Right lung (tissue), 2 donors: ENCODE measurements at regions not wholly inside any gene's neighbourhood (a gene's known extent, or its start where the extent isn't known, plus 50 kb on each side); places are given as distances from the start of the nearest gene placed in this dataset.

Experiments used
- DNase-seq, 2 donors: peaks; one replicate each; pipeline ENCODE4 v3.0.0-alpha.2; 2013

- DNase-seq, result no peak
These were observed 51.2 kb upstream of the ABCC4 start for GRCh38 chr13:95352486-95352885.

- DNase-seq, result no peak
These were observed 52.9 kb upstream of the ABCC4 start for GRCh38 chr13:95354156-95354555.

GRCh38 chr13:95354680-95355487, 53.6 kb upstream of the ABCC4 start:
- DNase-seq, result peak in 1 of 2 donors; percentile 10

GRCh38 chr13:95355494-95355893, 54.2 kb upstream of the ABCC4 start:
- no peak for DNase-seq

GRCh38 chr13:95356916-95357315, 55.7 kb upstream of the ABCC4 start:
- no peak for DNase-seq

GRCh38 chr13:95357875-95358274, 56.6 kb upstream of the ABCC4 start:
- DNase-seq, result no peak

- no peak for DNase-seq
These were observed 58.8 kb upstream of the ABCC4 start for GRCh38 chr13:95360052-95360451.

- no peak for DNase-seq
These were observed 59.3 kb upstream of the ABCC4 start for GRCh38 chr13:95360464-95361097.

GRCh38 chr13:95361686-95362085, 60.4 kb upstream of the ABCC4 start:
- no peak for DNase-seq

GRCh38 chr13:95362666-95363065, 61.4 kb upstream of the ABCC4 start:
- no peak for DNase-seq

GRCh38 chr13:95367309-95367843, 66.1 kb upstream of the ABCC4 start:
- no peak for DNase-seq

GRCh38 chr13:95368998-95369397, 67.7 kb upstream of the ABCC4 start:
- no peak for DNase-seq

- DNase-seq, result no peak
These were observed 74.5 kb upstream of the ABCC4 start for GRCh38 chr13:95375706-95376105.

- no peak for DNase-seq
These were observed 77.4 kb upstream of the ABCC4 start for GRCh38 chr13:95378603-95379002.

- DNase-seq, result peak; percentile 70 to 80
These were observed 79.4 kb upstream of the ABCC4 start for GRCh38 chr13:95380468-95381211.

GRCh38 chr13:95381212-95381527, 79.9 kb upstream of the ABCC4 start:
- DNase-seq, result no peak

GRCh38 chr13:95382411-95382810, 81.2 kb upstream of the ABCC4 start:
- no peak for DNase-seq

- no peak for DNase-seq
These were observed 81.7 kb upstream of the ABCC4 start for GRCh38 chr13:95382916-95383315.

- DNase-seq, result no peak
These were observed 84.1 kb upstream of the ABCC4 start for GRCh38 chr13:95385373-95385772.

- DNase-seq, result no peak
These were observed 84.5 kb upstream of the ABCC4 start for GRCh38 chr13:95385798-95386197.

- DNase-seq, result no peak
These were observed 85.1 kb upstream of the ABCC4 start for GRCh38 chr13:95386370-95386769.

- DNase-seq, result peak; percentile 82 to 87
These were observed 86.5 kb upstream of the ABCC4 start for GRCh38 chr13:95387733-95388207.
